Liver (tissue), 8 donors: ENCODE measurements at regions not wholly inside any gene's neighbourhood (a gene's known extent, or its start where the extent isn't known, plus 50 kb on each side); places are given as distances from the start of the nearest gene placed in this dataset.

Experiments used
- DNase-seq: peaks from one replicate; pipeline ENCODE4 v3.0.0-alpha.2; 2017; ENCODE audit warnings: low spot score
- H3K27ac ChIP-seq, 2 donors: one replicate each; pipeline ENCODE4 v1.7.0; 2013; ENCODE audit warnings: inconsistent platforms in 2 of 2, low read length in 2 of 2, control low read depth in 1 of 2, low read depth in 1 of 2, mild to moderate bottlenecking in 1 of 2
- H3K27me3 ChIP-seq, 4 donors: one replicate each; pipeline versions ENCODE4 v1.6.1 to v1.7.0; 2013; ENCODE audit warnings: low read length in 3 of 4, inconsistent platforms in 1 of 4, mild to moderate bottlenecking in 1 of 4, moderate library complexity in 1 of 4; ENCODE audit not compliant: control insufficient read depth in 4 of 4, insufficient read depth in 4 of 4
- H3K36me3 ChIP-seq, 4 donors: one replicate each; pipeline versions ENCODE4 v1.6.1 to v1.7.0; 2013; ENCODE audit warnings: low read length in 3 of 4, mild to moderate bottlenecking in 3 of 4, low read depth in 1 of 4, moderate library complexity in 1 of 4; ENCODE audit not compliant: control insufficient read depth in 4 of 4, insufficient read depth in 3 of 4
- H3K4me1 ChIP-seq, 4 donors: one replicate each; pipeline versions ENCODE4 v1.6.1 to v1.7.0; 2013; ENCODE audit warnings: low read length in 3 of 4, mild to moderate bottlenecking in 3 of 4, moderate library complexity in 1 of 4; ENCODE audit not compliant: control insufficient read depth in 4 of 4, insufficient read depth in 4 of 4
- H3K4me3 ChIP-seq, 3 donors: one replicate each; pipeline versions ENCODE4 v1.6.1 to v1.7.0; 2013; ENCODE audit warnings: low read length in 3 of 3, control low read depth in 1 of 3, low read depth in 1 of 3, mild to moderate bottlenecking in 1 of 3
- H3K9ac ChIP-seq, 2 donors: one replicate each; pipeline ENCODE4 v1.7.0; 2013; ENCODE audit warnings: low read length in 2 of 2, mild to moderate bottlenecking in 2 of 2, moderate library complexity in 2 of 2, control low read depth in 1 of 2, low read depth in 1 of 2
- H3K9me3 ChIP-seq, 4 donors: one replicate each; pipeline versions ENCODE4 v1.6.1 to v1.7.0; 2013; ENCODE audit warnings: low read length in 3 of 4; ENCODE audit not compliant: control insufficient read depth in 4 of 4
- ATF3 ChIP-seq: IDR thresholded peaks from 2 replicates; pipeline ENCODE4 v1.6.1; 2016; ENCODE audit warnings: antibody characterized with exemption
- EGR1 ChIP-seq, 2 donors: IDR thresholded peaks; 2 replicates each; pipeline ENCODE4 v1.6.1; 2016 to 2018; ENCODE audit warnings: antibody characterized with exemption in 2 of 2, low read depth in 2 of 2
- FOXA1 ChIP-seq: IDR thresholded peaks from 2 replicates; pipeline ENCODE4 v1.6.1; 2016; ENCODE audit warnings: antibody characterized with exemption
- FOXA2 ChIP-seq: IDR thresholded peaks from 2 replicates; pipeline ENCODE4 v1.6.1; 2016; ENCODE audit warnings: antibody characterized with exemption
- GABPA ChIP-seq, 2 donors: IDR thresholded peaks in 1 of 2; conservative IDR thresholded peaks in 1 of 2; 2 replicates each; pipeline ENCODE4 v1.6.1; 2016; ENCODE audit warnings: antibody characterized with exemption in 2 of 2, mild to moderate bottlenecking in 1 of 2, moderate library complexity in 1 of 2
- HNF4A ChIP-seq, 2 donors: conservative IDR thresholded peaks; 2 replicates each; pipeline ENCODE4 v1.6.1; 2016; ENCODE audit warnings: antibody characterized with exemption in 2 of 2, mild to moderate bottlenecking in 2 of 2
- HNF4G ChIP-seq: IDR thresholded peaks from 2 replicates; pipeline ENCODE4 v1.6.1; 2016; ENCODE audit warnings: antibody characterized with exemption
- JUND ChIP-seq, 2 donors: IDR thresholded peaks; 2 replicates each; pipeline ENCODE4 v1.6.1; 2016; ENCODE audit warnings: antibody characterized with exemption in 2 of 2
- NR2F2 ChIP-seq: IDR thresholded peaks from 2 replicates; pipeline ENCODE4 v1.6.1; 2016; ENCODE audit warnings: antibody characterized with exemption
- RAD21 ChIP-seq, 2 donors: IDR thresholded peaks; 2 replicates each; pipeline ENCODE4 v1.6.1; 2016; ENCODE audit warnings: antibody characterized with exemption in 2 of 2, mild to moderate bottlenecking in 2 of 2
- REST ChIP-seq: IDR thresholded peaks from 2 replicates; pipeline ENCODE4 v1.6.1; 2016; ENCODE audit warnings: antibody characterized with exemption, mild to moderate bottlenecking
- RXRA ChIP-seq, 2 donors: IDR thresholded peaks; 2 replicates each; pipeline ENCODE4 v1.6.1; 2017 to 2018; ENCODE audit warnings: antibody characterized with exemption in 2 of 2, mild to moderate bottlenecking in 1 of 2
- SP1 ChIP-seq: IDR thresholded peaks from 2 replicates; pipeline ENCODE4 v1.6.1; 2018; ENCODE audit warnings: antibody characterized with exemption, mild to moderate bottlenecking
- TAF1 ChIP-seq: conservative IDR thresholded peaks from 2 replicates; pipeline ENCODE4 v1.6.1; 2016; ENCODE audit warnings: antibody characterized with exemption, mild to moderate bottlenecking
- YY1 ChIP-seq: IDR thresholded peaks from 2 replicates; pipeline ENCODE4 v1.6.1; 2016; ENCODE audit warnings: antibody characterized with exemption, mild to moderate bottlenecking
- WGBS: extraction: QIAGEN DNeasy Blood & Tissue Kit; methylation state at CpG from one replicate; pipeline ENCODE4 v1.1.7; 2013; 5-methylcytosine and 5-hydroxymethylcytosine counted together
- TF ChIP-seq, protein P1 (sequence below): fragments of 150-350 bp; IDR thresholded peaks from 2 replicates; pipeline ENCODE4 v1.5.1; 2017; ENCODE audit warnings: improper control_type of control experiment, low read depth, low read length; ENCODE audit not compliant: missing input control
- TF ChIP-seq, protein P2 (sequence below): IDR thresholded peaks from 2 replicates; pipeline ENCODE4 v1.6.1; 2016; ENCODE audit warnings: antibody characterized with exemption
- donor health status: healthy.
- donor health status: healthy.
- donor health status: healthy.
- donor health status: healthy.
- donor health status: healthy.

DNA sequence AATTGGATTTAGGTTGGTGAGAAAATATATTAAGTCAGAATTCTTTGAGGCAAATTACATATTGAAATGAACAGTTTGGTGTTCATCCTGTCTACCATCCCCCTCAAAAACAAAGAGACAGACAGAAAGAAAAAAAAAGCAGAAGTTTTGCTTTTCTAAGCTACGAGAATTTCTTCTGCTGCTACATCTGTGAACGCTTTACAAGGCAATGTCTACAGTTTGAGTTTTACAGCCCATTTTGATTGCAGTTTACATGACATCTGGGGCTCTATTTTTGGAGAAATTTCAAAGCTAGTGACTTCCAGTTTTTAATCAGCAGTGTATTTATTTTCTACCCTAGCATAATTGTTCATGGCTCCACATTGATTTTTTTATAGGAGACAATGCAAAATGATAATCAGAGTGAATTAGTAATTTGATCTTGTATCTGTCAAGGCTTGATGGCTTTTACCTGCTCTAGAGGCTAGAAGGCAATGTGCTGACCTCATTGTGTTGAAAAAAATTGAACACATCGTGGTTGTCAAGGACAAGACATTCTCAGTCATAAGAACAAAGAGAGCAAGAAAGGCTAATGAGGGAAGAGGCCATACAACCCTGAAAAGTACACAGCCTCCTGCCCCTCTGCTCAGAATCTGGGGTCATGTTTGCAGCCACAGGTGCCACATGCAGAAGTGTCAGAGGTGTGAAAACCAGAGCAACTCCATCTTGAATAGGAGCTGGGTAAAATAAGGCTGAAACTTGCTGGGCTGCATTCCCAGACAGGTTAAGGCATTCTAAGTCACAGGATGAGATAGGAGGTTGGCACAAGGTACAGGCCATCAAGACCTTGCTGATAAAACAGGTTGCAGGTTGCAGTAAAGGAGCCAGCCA is 201.0 kb upstream of the CAMK1G start:
- Histone ChIP-seq H3K36me3 (no peaks in the 10 kb centered on the region), H3K9ac (no peak overlapping the region), H3K4me3 (no peak overlapping the region), H3K27ac (no peak overlapping the region), H3K4me1 (no peaks in the 10 kb centered on the region), H3K9me3 (no peaks in the 10 kb centered on the region), H3K27me3 (no peaks in the 10 kb centered on the region)
- no peak for TF ChIP-seq JUND (IDR thresholded peaks at IDR 0.05)
- TF ChIP-seq, protein P1, sequence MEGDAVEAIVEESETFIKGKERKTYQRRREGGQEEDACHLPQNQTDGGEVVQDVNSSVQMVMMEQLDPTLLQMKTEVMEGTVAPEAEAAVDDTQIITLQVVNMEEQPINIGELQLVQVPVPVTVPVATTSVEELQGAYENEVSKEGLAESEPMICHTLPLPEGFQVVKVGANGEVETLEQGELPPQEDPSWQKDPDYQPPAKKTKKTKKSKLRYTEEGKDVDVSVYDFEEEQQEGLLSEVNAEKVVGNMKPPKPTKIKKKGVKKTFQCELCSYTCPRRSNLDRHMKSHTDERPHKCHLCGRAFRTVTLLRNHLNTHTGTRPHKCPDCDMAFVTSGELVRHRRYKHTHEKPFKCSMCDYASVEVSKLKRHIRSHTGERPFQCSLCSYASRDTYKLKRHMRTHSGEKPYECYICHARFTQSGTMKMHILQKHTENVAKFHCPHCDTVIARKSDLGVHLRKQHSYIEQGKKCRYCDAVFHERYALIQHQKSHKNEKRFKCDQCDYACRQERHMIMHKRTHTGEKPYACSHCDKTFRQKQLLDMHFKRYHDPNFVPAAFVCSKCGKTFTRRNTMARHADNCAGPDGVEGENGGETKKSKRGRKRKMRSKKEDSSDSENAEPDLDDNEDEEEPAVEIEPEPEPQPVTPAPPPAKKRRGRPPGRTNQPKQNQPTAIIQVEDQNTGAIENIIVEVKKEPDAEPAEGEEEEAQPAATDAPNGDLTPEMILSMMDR: no peak
- no peak for TF ChIP-seq RAD21 (IDR thresholded peaks at IDR 0.05)
- no peak for TF ChIP-seq YY1
- no peak for TF ChIP-seq REST
- no peak for TF ChIP-seq GABPA (IDR thresholded peaks at IDR 0.05 in 1 of 2, conservative IDR thresholded peaks at IDR 0.05 in 1 of 2)
- TF ChIP-seq SP1: no peak
- TF ChIP-seq, protein P2, sequence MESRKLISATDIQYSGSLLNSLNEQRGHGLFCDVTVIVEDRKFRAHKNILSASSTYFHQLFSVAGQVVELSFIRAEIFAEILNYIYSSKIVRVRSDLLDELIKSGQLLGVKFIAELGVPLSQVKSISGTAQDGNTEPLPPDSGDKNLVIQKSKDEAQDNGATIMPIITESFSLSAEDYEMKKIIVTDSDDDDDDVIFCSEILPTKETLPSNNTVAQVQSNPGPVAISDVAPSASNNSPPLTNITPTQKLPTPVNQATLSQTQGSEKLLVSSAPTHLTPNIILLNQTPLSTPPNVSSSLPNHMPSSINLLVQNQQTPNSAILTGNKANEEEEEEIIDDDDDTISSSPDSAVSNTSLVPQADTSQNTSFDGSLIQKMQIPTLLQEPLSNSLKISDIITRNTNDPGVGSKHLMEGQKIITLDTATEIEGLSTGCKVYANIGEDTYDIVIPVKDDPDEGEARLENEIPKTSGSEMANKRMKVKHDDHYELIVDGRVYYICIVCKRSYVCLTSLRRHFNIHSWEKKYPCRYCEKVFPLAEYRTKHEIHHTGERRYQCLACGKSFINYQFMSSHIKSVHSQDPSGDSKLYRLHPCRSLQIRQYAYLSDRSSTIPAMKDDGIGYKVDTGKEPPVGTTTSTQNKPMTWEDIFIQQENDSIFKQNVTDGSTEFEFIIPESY: no peak
- TF ChIP-seq RXRA (IDR thresholded peaks at IDR 0.05): no peak
- TF ChIP-seq HNF4A (conservative IDR thresholded peaks at IDR 0.05): no peak
- no peak for TF ChIP-seq NR2F2
- TF ChIP-seq FOXA1: no peak
- no peak for TF ChIP-seq HNF4G
- TF ChIP-seq TAF1: no peak
- no peak for TF ChIP-seq ATF3
- no peak for TF ChIP-seq FOXA2
- no peak for TF ChIP-seq EGR1 (IDR thresholded peaks at IDR 0.05; ENCODE audit: low read depth in 2 of 2)
- WGBS: 60% methylated on average over 3 of the region's 3 CpGs
- DNase-seq: no peak
